GM12878 (cell line): ENCODE measurements at regions not wholly inside any gene's neighbourhood (a gene's known extent, or its start where the extent isn't known, plus 50 kb on each side); places are given as distances from the start of the nearest gene placed in this dataset.

Experiments used
- ATAC-seq: fragments of 200-7000 bp; cut with Tn5 transposase; 3 replicates; pipeline ENCODE4 v1.9.1; 2020; ENCODE audit warnings: mild to moderate bottlenecking, moderate library complexity
- BruUV-seq: library from RNA; stranded (reverse); fragments of 400-500 nt; replicated peaks from 2 replicates; lab custom pipeline; 2021; lab: Mats Ljungman, UMichigan
- CTCF ChIA-PET: fragments of 300-600 bp; sonication (Branson Sonifier 250); formaldehyde crosslinking; extraction: SDS; loops from one replicate; lab custom pipeline; 2021; ENCODE audit warnings: inconsistent platforms; lab: Yijun Ruan, JAX
- POLR2A ChIA-PET: fragments of 350-600 bp; formaldehyde crosslinking; extraction: SDS; loops from one replicate; lab custom pipeline; 2021; ENCODE audit warnings: inconsistent platforms; lab: Charles Lee
- RAD21 ChIA-PET: fragments of 300-600 bp; sonication (Branson Sonifier 250); formaldehyde crosslinking; loops from one replicate; lab custom pipeline; 2023; ENCODE audit warnings: antibody characterized with exemption; ENCODE audit not compliant: unreplicated experiment; lab: Charles Lee
- SMC1A ChIA-PET: fragments of 300-600 bp; sonication (Branson Sonifier 250); formaldehyde crosslinking; loops from one replicate; lab custom pipeline; 2023; ENCODE audit not compliant: unreplicated experiment, uncharacterized antibody; lab: Charles Lee
- DNase-seq: peaks from one replicate; pipeline ENCODE4 v3.0.0-alpha.2; 2011; ENCODE audit warnings: low read depth, low spot score
- FAIRE-seq: peaks from 3 replicates; lab custom pipeline; 2011; peaks lifted over from hg19 to GRCh38; lab: Jason Lieb, UNC
- H2AFZ ChIP-seq: 2 replicates; pipeline ENCODE4 v1.6.0; 2011; ENCODE audit warnings: low read depth, low read length, control low read depth; ENCODE audit not compliant: control insufficient read depth
- H3K27ac ChIP-seq: 2 replicates; pipeline ENCODE4 v1.5.1; 2011; ENCODE audit warnings: control low read depth; ENCODE audit not compliant: control insufficient read depth, insufficient read depth
- H3K27me3 ChIP-seq, 2 experiments: replicated peaks in 1 of 2; 2 replicates each; pipeline versions ENCODE4 v1.6.0 to v1.6.1; 2011; ENCODE audit warnings: low read length in 1 of 2; ENCODE audit not compliant: control insufficient read depth in 2 of 2, insufficient read depth in 2 of 2
- H3K36me3 ChIP-seq, 2 experiments: 2 replicates each; pipeline ENCODE4 v1.5.1; 2011; ENCODE audit warnings: low read length in 1 of 2; ENCODE audit not compliant: control insufficient read depth in 2 of 2, insufficient read depth in 2 of 2
- H3K4me1 ChIP-seq: 2 replicates; pipeline ENCODE4 v1.6.1; 2011; ENCODE audit warnings: mild to moderate bottlenecking, low read length, moderate library complexity, mixed read lengths; ENCODE audit not compliant: control insufficient read depth, insufficient read depth
- H3K4me2 ChIP-seq: 2 replicates; pipeline ENCODE4 v1.6.0; 2011; ENCODE audit warnings: control low read depth; ENCODE audit not compliant: control insufficient read depth, insufficient read depth
- H3K4me3 ChIP-seq: fragments of 200-600 bp; sonication (generic); 2 replicates; pipeline ENCODE4 v1.5.1; 2016
- H3K79me2 ChIP-seq: 2 replicates; pipeline ENCODE4 v1.6.0; 2011; ENCODE audit warnings: low read length; ENCODE audit not compliant: control insufficient read depth, insufficient read depth
- H3K9ac ChIP-seq: 2 replicates; pipeline ENCODE4 v1.8.0; 2011; ENCODE audit warnings: low read length, control low read depth, mixed read lengths; ENCODE audit not compliant: control insufficient read depth, insufficient read depth
- H3K9me3 ChIP-seq: replicated peaks from 3 replicates; pipeline ENCODE4 v1.5.1; 2011; ENCODE audit warnings: mild to moderate bottlenecking, low read length; ENCODE audit not compliant: control insufficient read depth, insufficient read depth
- H4K20me1 ChIP-seq: 2 replicates; pipeline ENCODE4 v1.6.0; 2011; ENCODE audit not compliant: control insufficient read depth, insufficient read depth
- JUND ChIP-seq: IDR thresholded peaks from 2 replicates; pipeline ENCODE4 v1.6.1; 2012; ENCODE audit warnings: low read depth, mild to moderate bottlenecking, low read length, improper control_type of control experiment, moderate library complexity
- RAD21 ChIP-seq: IDR thresholded peaks from 2 replicates; pipeline ENCODE4 v1.6.1; 2011; ENCODE audit warnings: mild to moderate bottlenecking, low read depth, low read length, moderate library complexity; ENCODE audit not compliant: insufficient read depth
- ZBTB11 ChIP-seq: fragments of 450-650 bp; formaldehyde crosslinking; IDR thresholded peaks from 2 replicates; pipeline ENCODE4 v1.5.0; 2022; ENCODE audit warnings: mild to moderate bottlenecking, missing genetic modification characterization
- ZNF217 ChIP-seq: fragments of 450-650 bp; IDR thresholded peaks from 2 replicates; pipeline ENCODE4 v1.6.1; 2017; ENCODE audit warnings: antibody characterized with exemption, mild to moderate bottlenecking
- WGBS: methylation state at CpG from one replicate; pipeline ENCODE4 v1.1.6; 2016; ENCODE audit warnings: low lambda C conversion rate; ENCODE audit not compliant: insufficient replicate concordance, insufficient coverage; ENCODE audit errors: missing lambda C conversion rate; 5-methylcytosine and 5-hydroxymethylcytosine counted together
- in situ Hi-C: fragments of 300-500 bp; cut with MboI; formaldehyde crosslinking; loops from 9 replicates; pipeline ENCODE4 v1.14.3; 2018; ENCODE audit warnings: mixed read lengths
- intact Hi-C: fragments of 100-400 bp; cut with micrococcal nuclease; formaldehyde crosslinking; loops from one replicate; pipeline ENCODE4 v1.14.2; 2022; ENCODE audit not compliant: unreplicated experiment

- no peak for TF ChIP-seq ZBTB11 (CRISPR knock-in tag)
- TF ChIP-seq RAD21: no peak
- no peak for TF ChIP-seq JUND
- TF ChIP-seq, all 136 proteins: peak for 0
Observed at GRCh38 chr13:95354680-95355487, 53.6 kb upstream of the ABCC4 start (continued).

- Histone ChIP-seq H3K79me2 (no peaks in the 10 kb centered on the region), H3K27ac (no peak overlapping the region), H3K4me1 (no peaks in the 10 kb centered on the region), H3K27me3 (no peaks in the 10 kb centered on the region), H2AFZ (no peak overlapping the region), H4K20me1 (no peaks in the 10 kb centered on the region), H3K4me3 (no peak overlapping the region), H3K4me2 (no peak overlapping the region), H3K9me3 (no peaks in the 10 kb centered on the region; the same call in 2 of the 3 replicates), H3K9ac (no peak overlapping the region), H3K36me3 (no peaks in the 10 kb centered on the region)
- POLR2A ChIA-PET: no interaction called here
- intact Hi-C loops: no loop called here
- DNase-seq (no peak), ATAC-seq (no peak), FAIRE-seq (no peak)
- WGBS: 41% methylated on average over 6 of the region's 6 CpGs
- in situ Hi-C loops: no loop called here
- CTCF ChIA-PET: no interaction called here
- TF ChIP-seq ZNF217: no peak
- SMC1A ChIA-PET: interaction anchor here (0.9 to 1.4 kb wide), 2 partner anchors 26 to 49 kb away, joined by 4 to 6 read pairs; no protein-coding TSS in a partner anchor
- RAD21 ChIA-PET: no interaction called here
- BruUV-seq: no TSS peak
Observed at GRCh38 chr13:95355494-95355893, 54.2 kb upstream of the ABCC4 start.
